GM23248 (cell line): ENCODE measurements at regions not wholly inside any gene's neighbourhood (a gene's known extent, or its start where the extent isn't known, plus 50 kb on each side); places are given as distances from the start of the nearest gene placed in this dataset.

Experiments used
- DNase-seq: peaks from one replicate; pipeline ENCODE4 v3.0.0-alpha.2; 2015
- H2AFZ ChIP-seq: fragments of 200-600 bp; sonication (generic); 2 replicates; pipeline ENCODE4 v1.6.1; 2016; ENCODE audit warnings: antibody characterized with exemption
- H3F3A ChIP-seq: fragments of 200-600 bp; sonication (generic); 2 replicates; pipeline ENCODE4 v1.6.1; 2016; ENCODE audit warnings: mild to moderate bottlenecking, antibody characterized with exemption, mixed run types; ENCODE audit not compliant: insufficient read depth
- H3K27ac ChIP-seq: fragments of 200-600 bp; sonication (generic); 2 replicates; pipeline ENCODE4 v1.5.1; 2016; ENCODE audit warnings: mild to moderate bottlenecking
- H3K27me3 ChIP-seq: fragments of 200-600 bp; sonication (generic); replicated peaks from 2 replicates; pipeline ENCODE4 v1.6.1; 2016; ENCODE audit warnings: mild to moderate bottlenecking; ENCODE audit not compliant: insufficient read depth
- H3K36me3 ChIP-seq: fragments of 200-600 bp; sonication (generic); 2 replicates; pipeline ENCODE4 v1.6.1; 2016; ENCODE audit warnings: low read depth, mild to moderate bottlenecking
- H3K4me1 ChIP-seq: fragments of 200-600 bp; sonication (generic); 2 replicates; pipeline ENCODE4 v1.6.1; 2016; ENCODE audit warnings: mild to moderate bottlenecking; ENCODE audit not compliant: insufficient read depth
- H3K4me2 ChIP-seq: fragments of 200-600 bp; sonication (generic); one replicate; pipeline ENCODE4 v1.6.1; 2016; ENCODE audit warnings: mild to moderate bottlenecking; ENCODE audit not compliant: unreplicated experiment
- H3K4me3 ChIP-seq: fragments of 200-600 bp; sonication (generic); 2 replicates; pipeline ENCODE4 v1.5.1; 2016; ENCODE audit warnings: mild to moderate bottlenecking
- H3K79me2 ChIP-seq: fragments of 200-600 bp; sonication (generic); 2 replicates; pipeline ENCODE4 v1.6.1; 2016; ENCODE audit warnings: mild to moderate bottlenecking; ENCODE audit not compliant: insufficient read depth
- H3K9ac ChIP-seq: fragments of 200-600 bp; sonication (generic); 2 replicates; pipeline ENCODE4 v1.6.1; 2016; ENCODE audit warnings: mild to moderate bottlenecking
- H3K9me2 ChIP-seq: fragments of 200-600 bp; sonication (generic); 2 replicates; pipeline ENCODE4 v1.6.1; 2016; ENCODE audit warnings: mixed run types, mild to moderate bottlenecking, moderate library complexity; ENCODE audit not compliant: insufficient read depth
- H3K9me3 ChIP-seq: fragments of 200-600 bp; sonication (generic); one replicate; pipeline ENCODE4 v1.6.1; 2017; ENCODE audit warnings: low read depth
- H4K20me1 ChIP-seq: fragments of 200-600 bp; sonication (generic); 2 replicates; pipeline ENCODE4 v1.6.0; 2016; ENCODE audit not compliant: insufficient read depth
- EZH2 ChIP-seq: fragments of 200-600 bp; sonication (generic); IDR thresholded peaks from 2 replicates; pipeline ENCODE4 v1.6.1; 2018; ENCODE audit warnings: antibody characterized with exemption, mild to moderate bottlenecking; ENCODE audit not compliant: insufficient read depth, poor library complexity, severe bottlenecking
- EZH2phosphoT487 ChIP-seq: fragments of 200-600 bp; sonication (generic); IDR thresholded peaks from 2 replicates; pipeline ENCODE4 v1.6.1; 2018; ENCODE audit warnings: antibody characterized with exemption, moderate library complexity, mild to moderate bottlenecking, low read depth; ENCODE audit not compliant: insufficient read depth
- WGBS, 2 experiments: methylation state at CpG; one replicate each; pipeline ENCODE4 v1.1.6; 2015 to 2017; ENCODE audit warnings: low lambda C conversion rate in 2 of 2, low coverage in 1 of 2; ENCODE audit errors: missing lambda C conversion rate in 2 of 2; 5-methylcytosine and 5-hydroxymethylcytosine counted together
- in situ Hi-C: fragments of 300-500 bp; cut with MboI; formaldehyde crosslinking; loops from 2 replicates; pipeline ENCODE4 v1.15.0; 2020

GRCh38 chr13:82675024-82675423, 1207.2 kb downstream of the SLITRK1 start:
- Histone ChIP-seq H3K27me3 (no peaks in the 10 kb centered on the region), H3K9me3 (no peaks in the 10 kb centered on the region), H3K79me2 (no peaks in the 10 kb centered on the region), H3K9me2 (no peaks in the 10 kb centered on the region), H3K4me3 (no peak overlapping the region), H3K4me1 (no peaks in the 10 kb centered on the region), H3K4me2 (no peak overlapping the region), H3K36me3 (no peaks in the 10 kb centered on the region), H3K27ac (no peak overlapping the region), H2AFZ (no peak overlapping the region), H3F3A (no peaks in the 10 kb centered on the region), H3K9ac (no peak overlapping the region), H4K20me1 (no peaks in the 10 kb centered on the region)
- TF ChIP-seq EZH2phosphoT487 (no peak), EZH2 (no peak)
- no peak for DNase-seq
- in situ Hi-C loops: no loop called here

GRCh38 chr13:82674546-82674945, 1207.7 kb downstream of the SLITRK1 start:
- H3K9me2 ChIP-seq: no peaks in the 10 kb centered on the region
- TF ChIP-seq EZH2: no peak
- TF ChIP-seq EZH2phosphoT487: no peak
- no peak overlapping the region for H3K9ac ChIP-seq
- no peaks in the 10 kb centered on the region for H3F3A ChIP-seq
- no peaks in the 10 kb centered on the region for H3K4me1 ChIP-seq
- no peaks in the 10 kb centered on the region for H3K9me3 ChIP-seq
- no peak overlapping the region for H3K4me2 ChIP-seq
- 32 to 44% methylated on average over 1 of the region's 1 CpG for WGBS, 2 experiments
- no peak overlapping the region for H3K4me3 ChIP-seq
- no peak overlapping the region for H2AFZ ChIP-seq
- H3K27ac ChIP-seq: no peak overlapping the region
- H3K36me3 ChIP-seq: no peaks in the 10 kb centered on the region
- in situ Hi-C loops: no loop called here
- no peaks in the 10 kb centered on the region for H3K79me2 ChIP-seq
- H3K27me3 ChIP-seq: no peaks in the 10 kb centered on the region
- DNase-seq: no peak
- no peaks in the 10 kb centered on the region for H4K20me1 ChIP-seq

GRCh38 chr13:82672248-82672647, 1210.0 kb downstream of the SLITRK1 start:
- Histone ChIP-seq H3K27ac (no peak overlapping the region), H3K36me3 (no peaks in the 10 kb centered on the region), H3K4me2 (no peak overlapping the region), H3K4me1 (no peaks in the 10 kb centered on the region), H3K9me2 (no peaks in the 10 kb centered on the region), H2AFZ (no peak overlapping the region), H3K4me3 (no peak overlapping the region), H4K20me1 (no peaks in the 10 kb centered on the region), H3K79me2 (no peaks in the 10 kb centered on the region), H3K9me3 (no peaks in the 10 kb centered on the region), H3F3A (no peaks in the 10 kb centered on the region), H3K27me3 (no peaks in the 10 kb centered on the region), H3K9ac (no peak overlapping the region)
- TF ChIP-seq EZH2phosphoT487: no peak
- TF ChIP-seq EZH2: no peak
- DNase-seq: no peak
- 59 to 70% methylated on average over 2 of the region's 2 CpGs for WGBS, 2 experiments
- in situ Hi-C loops: no loop called here

- WGBS, 2 experiments: 31 to 50% methylated on average over 1 of the region's 1 CpG
Observed at GRCh38 chr13:82664183-82664582, 1218.1 kb downstream of the SLITRK1 start.

GRCh38 chr13:82661126-82661525, 1221.1 kb downstream of the SLITRK1 start:
- no peak for TF ChIP-seq EZH2
- TF ChIP-seq EZH2phosphoT487: no peak
- no peak overlapping the region for H3K9ac ChIP-seq
- H3K79me2 ChIP-seq: no peaks in the 10 kb centered on the region
- no peak overlapping the region for H2AFZ ChIP-seq
- no peaks in the 10 kb centered on the region for H4K20me1 ChIP-seq
- no peak overlapping the region for H3K4me2 ChIP-seq
- 76 to 78% methylated on average over 4 of the region's 4 CpGs for WGBS, 2 experiments
- no peak overlapping the region for H3K4me3 ChIP-seq
- H3K27me3 ChIP-seq: no peaks in the 10 kb centered on the region
- no peaks in the 10 kb centered on the region for H3K9me3 ChIP-seq
- no peaks in the 10 kb centered on the region for H3F3A ChIP-seq
- no peak overlapping the region for H3K27ac ChIP-seq
- H3K36me3 ChIP-seq: no peaks in the 10 kb centered on the region
- no peaks in the 10 kb centered on the region for H3K9me2 ChIP-seq
- no peak for DNase-seq
- no peaks in the 10 kb centered on the region for H3K4me1 ChIP-seq
- in situ Hi-C loops: no loop called here

More at GRCh38 chr13:82664183-82664582, 1218.1 kb downstream of the SLITRK1 start:
- no peak overlapping the region for H3K4me2 ChIP-seq
- H3K9me3 ChIP-seq: no peaks in the 10 kb centered on the region
- no peaks in the 10 kb centered on the region for H3K4me1 ChIP-seq
- no peaks in the 10 kb centered on the region for H3K79me2 ChIP-seq
- H3F3A ChIP-seq: no peaks in the 10 kb centered on the region
- no peaks in the 10 kb centered on the region for H3K36me3 ChIP-seq
- no peak overlapping the region for H3K9ac ChIP-seq
- no peak overlapping the region for H3K27ac ChIP-seq
- no peak for DNase-seq
- H3K27me3 ChIP-seq: no peaks in the 10 kb centered on the region
- no peak overlapping the region for H2AFZ ChIP-seq
- H4K20me1 ChIP-seq: no peaks in the 10 kb centered on the region
- no peak overlapping the region for H3K4me3 ChIP-seq
- no peaks in the 10 kb centered on the region for H3K9me2 ChIP-seq
- in situ Hi-C loops: no loop called here
- TF ChIP-seq EZH2phosphoT487 (no peak), EZH2 (no peak)
